Neural progenitor cell (in vitro differentiated cells): ENCODE measurements at regions not wholly inside any gene's neighbourhood (a gene's known extent, or its start where the extent isn't known, plus 50 kb on each side); places are given as distances from the start of the nearest gene placed in this dataset.

ENCODE experiments used
- DNase-seq: peaks from one replicate; pipeline ENCODE4 v3.0.0-alpha.2; 2016; ENCODE audit warnings: low spot score
- H2AFZ ChIP-seq: fragments of 200-600 bp; sonication (generic); replicated peaks from 2 replicates; pipeline ENCODE4 v1.6.1; 2016; ENCODE audit warnings: antibody characterized with exemption
- H3F3A ChIP-seq: fragments of 200-600 bp; sonication (generic); 2 replicates; pipeline ENCODE4 v1.6.1; 2016; ENCODE audit warnings: antibody characterized with exemption, low read depth
- H3K27ac ChIP-seq: fragments of 200-600 bp; sonication (generic); 2 replicates; pipeline ENCODE4 v1.5.1; 2016; ENCODE audit warnings: mild to moderate bottlenecking
- H3K27me3 ChIP-seq: fragments of 200-600 bp; sonication (generic); 2 replicates; pipeline ENCODE4 v1.6.1; 2016; ENCODE audit warnings: mild to moderate bottlenecking, moderate library complexity
- H3K36me3 ChIP-seq: fragments of 200-600 bp; sonication (generic); 2 replicates; pipeline ENCODE4 v1.5.1; 2016
- H3K4me1 ChIP-seq: fragments of 200-600 bp; sonication (generic); 2 replicates; pipeline ENCODE4 v1.6.1; 2016; ENCODE audit warnings: mixed run types
- H3K4me2 ChIP-seq: fragments of 200-600 bp; sonication (generic); 2 replicates; pipeline ENCODE4 v1.6.1; 2016
- H3K4me3 ChIP-seq: fragments of 200-600 bp; sonication (generic); 2 replicates; pipeline ENCODE4 v1.5.1; 2016
- H3K79me2 ChIP-seq: fragments of 200-600 bp; sonication (generic); 2 replicates; pipeline ENCODE4 v1.6.1; 2016; ENCODE audit warnings: low read depth
- H3K9ac ChIP-seq: fragments of 200-600 bp; sonication (generic); 2 replicates; pipeline ENCODE4 v1.6.1; 2016
- H3K9me3 ChIP-seq: fragments of 200-600 bp; sonication (generic); 2 replicates; pipeline ENCODE4 v1.5.1; 2016; ENCODE audit warnings: low read depth
- H4K20me1 ChIP-seq: fragments of 200-600 bp; sonication (generic); 2 replicates; pipeline ENCODE4 v1.6.1; 2016; ENCODE audit warnings: low read depth
- H3K27ac Mint-ChIP-seq: 3 replicates; pipeline ENCODE4 v1.8.0; 2021; ENCODE audit warnings: mixed read lengths
- H3K27me3 Mint-ChIP-seq: 2 replicates; pipeline ENCODE4 v1.8.0; 2022; ENCODE audit warnings: low read depth, mild to moderate bottlenecking, inconsistent platforms, moderate library complexity, mixed read lengths; ENCODE audit not compliant: insufficient read depth
- H3K36me3 Mint-ChIP-seq: 3 replicates; pipeline ENCODE4 v1.8.0; 2021; ENCODE audit warnings: mixed read lengths
- H3K4me1 Mint-ChIP-seq: 3 replicates; pipeline ENCODE4 v1.8.0; 2021; ENCODE audit warnings: mixed read lengths
- H3K4me3 Mint-ChIP-seq: 3 replicates; pipeline ENCODE4 v1.8.0; 2021; ENCODE audit warnings: mild to moderate bottlenecking, moderate library complexity, mixed read lengths
- H3K9me3 Mint-ChIP-seq: 3 replicates; pipeline ENCODE4 v1.8.0; 2020; ENCODE audit warnings: mixed read lengths
- CTCF ChIP-seq: fragments of 200-600 bp; sonication (generic); IDR thresholded peaks from 2 replicates; pipeline ENCODE4 v1.5.1; 2017; ENCODE audit warnings: antibody characterized with exemption, mild to moderate bottlenecking
- EZH2 ChIP-seq: fragments of 200-600 bp; sonication (generic); IDR thresholded peaks from 2 replicates; pipeline ENCODE4 v1.6.1; 2017; ENCODE audit warnings: antibody characterized with exemption, mild to moderate bottlenecking, moderate library complexity
- EZH2phosphoT487 ChIP-seq: fragments of 200-600 bp; sonication (generic); IDR thresholded peaks from 2 replicates; pipeline ENCODE4 v1.6.1; 2017; ENCODE audit warnings: antibody characterized with exemption

- no peak overlapping the region for H3K9ac ChIP-seq
- H3K4me1 Mint-ChIP-seq: peaks cover 2% of the 10 kb centered on the region
- H3K9me3 ChIP-seq: no peaks in the 10 kb centered on the region
- H3F3A ChIP-seq: no peaks in the 10 kb centered on the region
- H3K27me3 Mint-ChIP-seq: peaks cover 2% of the 10 kb centered on the region
- H3K79me2 ChIP-seq: no peaks in the 10 kb centered on the region
- no peaks in the 10 kb centered on the region for H4K20me1 ChIP-seq
- H3K36me3 Mint-ChIP-seq: peaks cover 2% of the 10 kb centered on the region
- H3K4me2 ChIP-seq: no peak overlapping the region
- DNase-seq: no peak
- TF ChIP-seq CTCF (no peak), EZH2 (no peak)
- H3K4me3 Mint-ChIP-seq: no peak overlapping the region
- H2AFZ ChIP-seq: no peak overlapping the region
- peaks cover 6% of the 10 kb centered on the region for H3K4me1 ChIP-seq
- H3K27me3 ChIP-seq: no peaks in the 10 kb centered on the region
- H3K27ac Mint-ChIP-seq: no peak overlapping the region
- H3K9me3 Mint-ChIP-seq: peaks cover 3% of the 10 kb centered on the region
- no peak overlapping the region for H3K4me3 ChIP-seq
- no peak overlapping the region for H3K27ac ChIP-seq
- no peaks in the 10 kb centered on the region for H3K36me3 ChIP-seq
Observed at GRCh38 chr16:63365649-63366304, 1329.5 kb upstream of the CDH8 start.

- TF ChIP-seq EZH2phosphoT487 (no peak), EZH2 (no peak), CTCF (no peak)
- DNase-seq: no peak
- Mint-ChIP-seq H3K27ac (no peak overlapping the region), H3K4me3 (no peak overlapping the region), H3K27me3 (peaks cover 2% of the 10 kb centered on the region), H3K9me3 (no peaks in the 10 kb centered on the region), H3K4me1 (peaks cover 2% of the 10 kb centered on the region), H3K36me3 (no peaks in the 10 kb centered on the region)
- no peaks in the 10 kb centered on the region for H4K20me1 ChIP-seq
- no peak overlapping the region for H3K4me2 ChIP-seq
- H2AFZ ChIP-seq: no peak overlapping the region
- H3F3A ChIP-seq: no peaks in the 10 kb centered on the region
- no peaks in the 10 kb centered on the region for H3K36me3 ChIP-seq
- peaks cover 6% of the 10 kb centered on the region for H3K4me1 ChIP-seq
- no peak overlapping the region for H3K4me3 ChIP-seq
- no peak overlapping the region for H3K9ac ChIP-seq
- H3K27me3 ChIP-seq: no peaks in the 10 kb centered on the region
- no peak overlapping the region for H3K27ac ChIP-seq
- no peaks in the 10 kb centered on the region for H3K9me3 ChIP-seq
- no peaks in the 10 kb centered on the region for H3K79me2 ChIP-seq
Observed at GRCh38 chr16:63363738-63364137, 1327.5 kb upstream of the CDH8 start.

- no peaks in the 10 kb centered on the region for H4K20me1 ChIP-seq
- H3K9me3 ChIP-seq: no peaks in the 10 kb centered on the region
- H2AFZ ChIP-seq: peak overlapping the region; percentile 93
- H3K27ac Mint-ChIP-seq: no peak overlapping the region
- H3K79me2 ChIP-seq: no peaks in the 10 kb centered on the region
- H3K27ac ChIP-seq: no peak overlapping the region
- no peaks in the 10 kb centered on the region for H3K9me3 Mint-ChIP-seq
- H3K4me3 Mint-ChIP-seq: no peak overlapping the region
- no peak for TF ChIP-seq EZH2
- peak; percentile 95 for TF ChIP-seq CTCF
- H3K4me1 ChIP-seq: peaks cover 6% of the 10 kb centered on the region
- peaks cover 2% of the 10 kb centered on the region for H3K27me3 Mint-ChIP-seq
- no peak overlapping the region for H3K9ac ChIP-seq
- H3K36me3 Mint-ChIP-seq: no peaks in the 10 kb centered on the region
- no peak overlapping the region for H3K4me2 ChIP-seq
- no peak overlapping the region for H3K4me3 ChIP-seq
- H3K4me1 Mint-ChIP-seq: peaks cover 2% of the 10 kb centered on the region
- DNase-seq: peak; percentile 74
- no peaks in the 10 kb centered on the region for H3F3A ChIP-seq
- H3K36me3 ChIP-seq: no peaks in the 10 kb centered on the region
- no peaks in the 10 kb centered on the region for H3K27me3 ChIP-seq
Observed at GRCh38 chr16:63361032-63361624, 1324.9 kb upstream of the CDH8 start.
